Dermis microvascular lymphatic vessel endothelial cell (primary cell): ENCODE measurements at regions not wholly inside any gene's neighbourhood (a gene's known extent, or its start where the extent isn't known, plus 50 kb on each side); places are given as distances from the start of the nearest gene placed in this dataset.
"Not testable (repeated sequence)": the region's sequence is repeated elsewhere in the genome, so short reads cannot be mapped to it uniquely, and the experiment has no call there.

Experiments
- DNase-seq, 2 donors: peaks; one replicate each; pipeline versions ENCODE4 v3.0.0 to v3.0.0-alpha.2; 2010; ENCODE audit warnings: low read depth in 2 of 2

- no peak for DNase-seq
These were observed 248.8 kb downstream of the MRPS30 start for GRCh38 chr5:45057564-45057963.

GRCh38 chr5:45060724-45061123 lies 252.0 kb downstream of the MRPS30 start:
- DNase-seq = no peak

GRCh38 chr5:45062044-45062443 lies 253.3 kb downstream of the MRPS30 start:
- DNase-seq = no peak

DNA sequence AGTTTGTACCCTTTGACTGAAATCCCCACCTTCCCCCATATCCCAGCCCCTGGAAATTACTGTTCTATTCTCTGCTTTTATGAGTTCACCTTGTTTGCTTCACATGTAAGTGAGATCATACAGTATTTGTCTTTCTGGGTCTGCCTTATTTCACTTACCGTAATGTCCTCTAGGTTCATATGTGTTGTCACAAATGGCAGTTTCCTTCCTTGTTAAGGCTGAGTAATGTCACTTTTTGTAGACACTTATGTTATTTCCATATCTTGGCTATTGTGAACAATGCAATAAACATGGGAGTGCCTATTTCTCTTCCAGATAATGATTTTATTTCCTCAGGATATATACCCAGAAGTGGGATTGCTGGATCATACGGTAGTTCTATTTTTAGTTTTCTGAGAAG lies 272.3 kb downstream of the MRPS30 start:
- no peak for DNase-seq

DNA sequence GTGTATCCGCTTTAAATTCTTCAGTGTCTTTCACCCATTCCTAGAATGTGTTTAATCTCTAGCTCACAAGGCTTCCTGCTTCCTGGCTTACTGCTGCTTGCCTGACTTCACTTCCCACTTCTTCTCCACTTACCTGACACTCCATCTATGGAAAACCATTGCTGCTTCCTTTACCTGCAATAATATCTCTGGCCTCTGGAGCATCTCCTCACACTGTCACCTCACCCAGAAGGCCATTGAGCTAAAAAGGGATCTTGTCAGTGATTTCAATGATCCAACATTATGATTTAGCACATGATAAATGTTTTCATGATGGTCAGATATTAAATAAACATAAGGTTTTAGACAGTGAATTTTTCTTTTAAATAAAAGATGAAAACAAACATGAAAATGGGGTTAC lies 281.1 kb downstream of the MRPS30 start:
- no peak for DNase-seq

GRCh38 chr5:45093377-45093776 lies 284.6 kb downstream of the MRPS30 start:
- DNase-seq = no peak

GRCh38 chr5:45094876-45095440 lies 286.2 kb downstream of the MRPS30 start:
- DNase-seq = no peak

- DNase-seq = no peak
These were observed 289.7 kb downstream of the MRPS30 start for GRCh38 chr5:45098483-45098882.

DNA sequence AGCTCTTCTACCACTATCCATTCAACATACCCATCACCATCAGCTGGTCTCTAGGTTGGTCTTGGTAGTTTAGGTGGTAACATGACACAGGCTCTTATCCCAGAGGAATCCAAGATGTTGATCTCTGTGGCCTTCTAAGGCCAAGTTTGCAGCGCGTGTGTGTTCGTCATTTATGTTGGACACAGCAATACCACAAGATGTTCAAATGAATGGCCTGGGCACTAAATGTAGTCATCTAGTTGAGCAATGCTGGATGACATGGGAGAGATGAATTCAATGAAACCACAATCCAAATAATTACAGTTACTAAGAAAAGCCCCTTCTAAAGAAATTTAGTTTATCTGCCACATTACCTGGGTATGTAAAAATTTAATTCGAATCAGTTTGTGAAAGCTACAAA lies 292.4 kb downstream of the MRPS30 start:
- no peak for DNase-seq

GRCh38 chr5:45105491-45105994 lies 296.8 kb downstream of the MRPS30 start:
- DNase-seq = no peak

DNA sequence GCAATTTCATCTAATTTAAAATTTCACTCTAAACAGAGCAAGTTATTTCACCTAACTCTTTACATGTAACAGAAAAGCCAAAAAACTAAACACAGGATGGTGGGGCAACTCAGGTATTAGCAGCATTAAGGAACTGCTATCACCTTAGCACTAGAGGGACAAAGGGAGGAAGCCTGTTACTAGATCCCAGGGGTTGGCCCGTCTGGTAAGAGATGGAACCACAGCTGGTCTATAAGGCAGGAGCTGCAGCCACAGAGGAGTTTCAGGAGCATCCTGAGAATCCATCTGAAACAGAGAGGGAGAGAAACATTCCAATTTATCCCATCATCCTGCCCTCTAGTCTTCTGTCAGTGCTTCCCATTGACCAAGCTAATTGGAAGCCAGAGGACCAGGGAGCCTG lies 300.3 kb downstream of the MRPS30 start:
- no peak for DNase-seq

DNA sequence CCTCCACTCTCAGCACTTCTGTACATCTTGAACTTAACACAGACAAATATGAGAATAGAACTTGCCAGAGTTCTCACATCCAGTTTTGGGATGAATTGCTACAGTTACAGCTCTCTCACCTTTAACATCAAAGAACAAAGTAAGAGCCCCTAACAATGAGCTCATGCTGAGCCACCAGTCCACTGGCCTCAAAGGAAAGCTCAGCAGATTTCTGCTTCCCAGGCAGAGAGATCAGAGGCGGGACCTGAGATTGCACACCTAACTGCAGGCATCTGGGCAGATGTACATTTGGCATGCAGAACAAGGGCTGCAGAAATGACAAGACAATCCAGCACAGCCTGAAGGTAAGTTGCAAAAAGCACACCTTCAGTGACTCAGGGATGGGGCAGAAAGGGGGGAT lies 300.9 kb downstream of the MRPS30 start:
- no peak for DNase-seq

DNA sequence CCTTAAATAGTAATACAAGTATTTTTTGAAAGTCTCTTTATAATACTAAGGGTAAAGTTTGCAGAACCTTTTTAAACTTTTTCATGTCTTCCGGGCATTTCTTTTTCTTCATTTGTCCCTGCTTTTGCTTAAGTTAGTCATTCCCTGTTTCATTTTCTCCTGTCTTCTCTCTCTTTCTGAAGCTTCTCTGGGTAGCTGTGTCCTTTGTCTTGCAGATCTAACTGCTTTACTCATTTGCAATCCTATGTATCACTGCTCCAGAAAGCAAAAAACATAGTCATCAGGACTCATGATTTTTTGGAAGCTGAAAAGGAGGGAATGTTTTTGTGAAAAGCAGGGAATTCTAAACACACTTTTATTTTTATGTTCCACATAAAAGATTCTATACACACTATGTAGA lies 301.7 kb downstream of the MRPS30 start:
- no peak for DNase-seq

- no peak for DNase-seq
These were observed 305.0 kb downstream of the MRPS30 start for GRCh38 chr5:45113726-45114125.

DNA sequence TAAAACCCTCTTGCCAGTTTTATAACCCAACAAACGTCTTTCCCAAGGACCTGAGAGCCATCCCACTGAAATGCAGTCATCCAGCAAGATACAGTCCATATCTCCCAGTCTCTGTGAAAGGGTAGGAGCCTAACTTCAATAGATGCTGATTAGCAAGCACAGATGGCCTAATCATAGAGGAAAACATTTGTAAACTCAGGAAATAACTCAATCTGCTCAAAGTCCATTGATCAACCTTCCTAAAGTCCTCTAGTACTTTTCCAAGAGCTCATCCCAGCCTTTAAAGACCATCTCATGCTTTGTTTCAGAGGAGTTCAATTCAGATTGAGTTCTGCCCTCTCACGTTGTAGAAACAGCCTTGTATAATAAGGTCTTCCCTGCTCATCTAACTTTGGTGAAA lies 324.2 kb downstream of the MRPS30 start:
- no peak for DNase-seq

DNA sequence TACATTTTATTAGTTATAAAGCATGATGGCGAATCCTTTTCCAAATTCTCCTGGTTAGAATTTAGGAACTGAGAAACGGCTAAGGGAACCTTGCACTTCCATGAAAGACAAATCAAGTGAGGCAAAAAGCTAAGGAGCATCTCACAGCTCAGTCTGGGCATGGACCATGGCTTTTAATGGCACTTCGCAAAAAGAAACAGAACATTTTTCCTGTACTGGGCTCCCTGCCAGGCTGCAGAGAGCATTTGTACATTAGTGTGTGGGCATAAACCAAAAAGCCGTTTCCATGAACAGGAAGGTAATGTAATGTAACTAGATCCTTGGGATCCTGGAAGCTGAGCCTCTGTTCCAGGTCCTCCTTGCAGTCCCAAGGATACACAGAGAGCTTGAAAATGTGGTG lies 354.2 kb downstream of the MRPS30 start:
- no peak for DNase-seq

GRCh38 chr5:45171563-45171962 lies 362.8 kb downstream of the MRPS30 start:
- no peak for DNase-seq

DNA sequence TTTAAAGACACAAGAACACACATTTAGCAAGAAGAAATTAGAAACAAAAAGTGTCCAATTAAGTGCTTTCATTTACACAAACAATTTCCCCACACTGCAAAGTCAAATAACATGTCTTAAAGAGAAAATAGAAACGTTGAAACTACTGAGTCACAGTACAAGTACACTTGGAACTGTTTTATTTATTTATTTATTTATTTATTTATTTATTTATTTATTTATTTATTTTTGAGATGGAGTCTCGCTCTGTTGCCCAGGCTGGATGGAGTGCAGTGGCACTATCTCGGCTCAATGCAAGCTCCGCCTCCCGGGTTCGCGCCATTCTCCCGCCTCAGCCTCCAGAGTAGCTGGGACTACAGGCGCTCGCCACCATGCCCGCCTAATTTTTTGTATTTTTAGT lies 363.9 kb downstream of the MRPS30 start:
- DNase-seq = not testable (repeated sequence)

GRCh38 chr5:45179686-45180085 lies 370.9 kb downstream of the MRPS30 start:
- no peak for DNase-seq

- no peak for DNase-seq
These were observed 380.3 kb downstream of the MRPS30 start for GRCh38 chr5:45189042-45189441.

- DNase-seq = no peak
These were observed 380.7 kb downstream of the MRPS30 start for GRCh38 chr5:45189481-45189880.

GRCh38 chr5:45195026-45195425 lies 386.3 kb downstream of the MRPS30 start:
- no peak for DNase-seq
